KMS-11 (cell line): ENCODE measurements at regions not wholly inside any gene's neighbourhood (a gene's known extent, or its start where the extent isn't known, plus 50 kb on each side); places are given as distances from the start of the nearest gene placed in this dataset.

Source experiments
- H2AFZ ChIP-seq: fragments of 200-600 bp; sonication (generic); 2 replicates; pipeline ENCODE4 v1.6.1; 2016; ENCODE audit warnings: antibody characterized with exemption, mixed run types, low read depth
- H3K27ac ChIP-seq: fragments of 200-600 bp; sonication (generic); 2 replicates; pipeline ENCODE4 v1.6.1; 2016; ENCODE audit warnings: mild to moderate bottlenecking, mixed run types
- H3K27me3 ChIP-seq: fragments of 200-600 bp; sonication (generic); 2 replicates; pipeline ENCODE4 v1.6.1; 2017; ENCODE audit warnings: mild to moderate bottlenecking, low read depth, mixed run types, moderate library complexity; ENCODE audit not compliant: insufficient read depth
- H3K36me3 ChIP-seq: fragments of 200-600 bp; sonication (generic); 2 replicates; pipeline ENCODE4 v1.6.1; 2017; ENCODE audit warnings: mild to moderate bottlenecking, mixed run types; ENCODE audit not compliant: insufficient read depth
- H3K4me1 ChIP-seq: fragments of 200-600 bp; sonication (generic); 2 replicates; pipeline ENCODE4 v1.6.1; 2016; ENCODE audit warnings: mild to moderate bottlenecking, low read depth, mixed run types; ENCODE audit not compliant: poor library complexity, severe bottlenecking
- H3K4me2 ChIP-seq: fragments of 200-600 bp; sonication (generic); 2 replicates; pipeline ENCODE4 v1.7.0; 2016; ENCODE audit warnings: mild to moderate bottlenecking, mixed run types
- H3K4me3 ChIP-seq: fragments of 200-600 bp; sonication (generic); IDR thresholded peaks from 2 replicates; pipeline ENCODE4 v1.6.1; 2017; ENCODE audit warnings: low read depth, low read length, mixed read lengths; ENCODE audit not compliant: insufficient read depth
- H3K79me2 ChIP-seq: fragments of 200-600 bp; sonication (generic); 2 replicates; pipeline ENCODE4 v1.6.1; 2016; ENCODE audit warnings: low read depth, mixed run types; ENCODE audit not compliant: insufficient read depth
- H3K9ac ChIP-seq: fragments of 200-600 bp; sonication (generic); 2 replicates; pipeline ENCODE4 v1.6.1; 2016; ENCODE audit warnings: mild to moderate bottlenecking, mixed run types
- H4K20me1 ChIP-seq: fragments of 200-600 bp; sonication (generic); 2 replicates; pipeline ENCODE4 v1.6.1; 2016; ENCODE audit warnings: mild to moderate bottlenecking, mixed run types; ENCODE audit not compliant: insufficient read depth
- TF ChIP-seq, protein P1 (sequence below): fragments of 200-600 bp; sonication (generic); conservative IDR thresholded peaks from 2 replicates; pipeline ENCODE4 v1.6.1; 2017; ENCODE audit warnings: low read depth, mild to moderate bottlenecking, antibody characterized with exemption, low read length, moderate library complexity, mixed read lengths

DNA sequence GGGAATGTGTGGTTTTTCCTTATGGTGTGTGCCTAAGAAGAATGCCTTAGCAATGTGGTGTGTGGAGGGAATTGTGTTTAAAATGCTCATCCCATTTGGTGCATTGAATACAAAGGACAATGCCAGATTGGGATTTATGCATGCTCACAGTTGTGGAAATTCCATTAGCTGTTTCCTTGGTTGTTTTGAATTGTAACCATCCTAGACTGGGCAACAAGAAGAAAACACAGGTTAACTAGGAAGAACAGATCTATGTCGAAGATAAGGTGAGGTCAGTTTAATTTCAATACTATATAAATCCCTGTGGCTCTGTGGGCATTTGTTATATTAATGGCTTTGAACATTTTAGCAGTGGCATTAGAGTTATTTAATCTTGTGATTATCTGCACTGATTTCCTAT is 266.8 kb downstream of the MAT2B start:
- Histone ChIP-seq H3K27ac (no peak overlapping the region), H3K27me3 (no peaks in the 10 kb centered on the region), H3K4me2 (no peak overlapping the region), H3K4me3 (no peak overlapping the region), H3K9ac (no peak overlapping the region), H2AFZ (no peak overlapping the region), H3K79me2 (no peaks in the 10 kb centered on the region), H4K20me1 (no peaks in the 10 kb centered on the region), H3K36me3 (no peaks in the 10 kb centered on the region), H3K4me1 (no peaks in the 10 kb centered on the region)
- TF ChIP-seq, protein P1, sequence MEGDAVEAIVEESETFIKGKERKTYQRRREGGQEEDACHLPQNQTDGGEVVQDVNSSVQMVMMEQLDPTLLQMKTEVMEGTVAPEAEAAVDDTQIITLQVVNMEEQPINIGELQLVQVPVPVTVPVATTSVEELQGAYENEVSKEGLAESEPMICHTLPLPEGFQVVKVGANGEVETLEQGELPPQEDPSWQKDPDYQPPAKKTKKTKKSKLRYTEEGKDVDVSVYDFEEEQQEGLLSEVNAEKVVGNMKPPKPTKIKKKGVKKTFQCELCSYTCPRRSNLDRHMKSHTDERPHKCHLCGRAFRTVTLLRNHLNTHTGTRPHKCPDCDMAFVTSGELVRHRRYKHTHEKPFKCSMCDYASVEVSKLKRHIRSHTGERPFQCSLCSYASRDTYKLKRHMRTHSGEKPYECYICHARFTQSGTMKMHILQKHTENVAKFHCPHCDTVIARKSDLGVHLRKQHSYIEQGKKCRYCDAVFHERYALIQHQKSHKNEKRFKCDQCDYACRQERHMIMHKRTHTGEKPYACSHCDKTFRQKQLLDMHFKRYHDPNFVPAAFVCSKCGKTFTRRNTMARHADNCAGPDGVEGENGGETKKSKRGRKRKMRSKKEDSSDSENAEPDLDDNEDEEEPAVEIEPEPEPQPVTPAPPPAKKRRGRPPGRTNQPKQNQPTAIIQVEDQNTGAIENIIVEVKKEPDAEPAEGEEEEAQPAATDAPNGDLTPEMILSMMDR = no peak

DNA sequence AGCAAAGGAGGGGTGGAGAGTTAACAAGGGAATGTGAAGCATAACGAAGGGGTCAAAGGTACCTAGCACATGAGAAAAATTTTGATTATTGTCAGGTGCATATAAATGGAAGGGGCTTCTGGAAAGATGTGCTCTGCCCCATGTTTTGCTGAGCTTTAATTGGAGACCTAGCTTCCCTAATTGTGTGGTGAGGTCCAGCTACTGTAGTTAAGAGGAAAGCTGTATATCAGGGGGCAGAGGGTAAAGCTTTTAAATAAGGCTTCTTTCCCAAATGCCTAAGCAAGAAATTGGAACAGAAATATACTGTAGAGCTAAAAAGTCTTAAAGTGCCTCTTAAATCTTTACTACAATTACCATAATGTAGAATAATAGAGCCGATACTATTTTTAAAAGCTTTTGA is 267.2 kb downstream of the MAT2B start:
- TF ChIP-seq, protein P1 = no peak
- H3K4me3 ChIP-seq = no peak overlapping the region
- H3K79me2 ChIP-seq = no peaks in the 10 kb centered on the region
- H3K4me1 ChIP-seq = no peaks in the 10 kb centered on the region
- no peak overlapping the region for H2AFZ ChIP-seq
- no peak overlapping the region for H3K4me2 ChIP-seq
- no peak overlapping the region for H3K27ac ChIP-seq
- no peak overlapping the region for H3K9ac ChIP-seq
- H3K27me3 ChIP-seq = no peaks in the 10 kb centered on the region
- H3K36me3 ChIP-seq = no peaks in the 10 kb centered on the region
- H4K20me1 ChIP-seq = no peaks in the 10 kb centered on the region

DNA sequence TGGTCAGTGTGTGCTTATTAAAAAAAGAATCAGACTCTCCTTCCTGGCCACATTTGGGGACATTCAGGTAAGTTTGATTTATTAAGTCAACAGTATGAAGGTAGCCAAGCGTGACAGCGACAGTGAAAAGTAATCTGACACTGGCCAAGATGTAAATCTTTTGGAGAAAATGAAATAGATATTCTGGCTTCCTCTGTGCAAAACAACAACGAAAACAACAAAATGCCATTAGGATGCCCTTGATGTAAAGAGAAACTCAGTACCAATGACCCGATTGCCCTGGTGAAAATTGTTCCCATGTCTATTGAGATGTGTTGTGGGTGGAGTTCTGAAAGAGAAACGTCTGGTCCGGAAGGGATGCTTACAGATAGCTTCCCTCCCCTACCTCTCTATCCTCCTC is 267.8 kb downstream of the MAT2B start:
- TF ChIP-seq, protein P1 = no peak
- Histone ChIP-seq H3K4me1 (no peaks in the 10 kb centered on the region), H2AFZ (no peak overlapping the region), H3K36me3 (no peaks in the 10 kb centered on the region), H3K9ac (no peak overlapping the region), H3K79me2 (no peaks in the 10 kb centered on the region), H3K4me3 (no peak overlapping the region), H4K20me1 (no peaks in the 10 kb centered on the region), H3K4me2 (no peak overlapping the region), H3K27ac (no peak overlapping the region), H3K27me3 (no peaks in the 10 kb centered on the region)

DNA sequence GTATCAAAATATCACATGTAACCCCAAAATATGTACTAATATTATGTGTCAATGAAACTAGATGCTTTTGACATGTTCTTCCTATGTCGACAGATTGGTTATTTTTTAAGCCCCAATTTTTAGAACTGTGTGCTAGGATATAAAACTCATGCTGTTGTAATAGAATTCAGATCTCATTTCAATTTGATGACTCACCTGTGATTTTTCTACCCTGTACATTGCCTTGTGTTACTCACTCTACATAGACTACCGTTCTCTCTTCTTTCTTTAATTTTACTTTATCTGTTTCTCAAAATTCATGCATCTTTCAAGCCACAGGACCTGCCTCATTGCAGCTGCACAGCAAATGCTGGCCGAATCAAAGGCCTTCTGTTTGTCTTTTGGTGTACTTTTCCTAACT is 284.5 kb downstream of the MAT2B start:
- Histone ChIP-seq H3K27ac (no peak overlapping the region), H3K79me2 (no peaks in the 10 kb centered on the region), H3K4me1 (no peaks in the 10 kb centered on the region), H4K20me1 (no peaks in the 10 kb centered on the region), H3K27me3 (no peaks in the 10 kb centered on the region), H3K36me3 (no peaks in the 10 kb centered on the region), H3K4me2 (no peak overlapping the region), H3K4me3 (no peak overlapping the region), H2AFZ (no peak overlapping the region), H3K9ac (no peak overlapping the region)
- TF ChIP-seq, protein P1 = no peak

DNA sequence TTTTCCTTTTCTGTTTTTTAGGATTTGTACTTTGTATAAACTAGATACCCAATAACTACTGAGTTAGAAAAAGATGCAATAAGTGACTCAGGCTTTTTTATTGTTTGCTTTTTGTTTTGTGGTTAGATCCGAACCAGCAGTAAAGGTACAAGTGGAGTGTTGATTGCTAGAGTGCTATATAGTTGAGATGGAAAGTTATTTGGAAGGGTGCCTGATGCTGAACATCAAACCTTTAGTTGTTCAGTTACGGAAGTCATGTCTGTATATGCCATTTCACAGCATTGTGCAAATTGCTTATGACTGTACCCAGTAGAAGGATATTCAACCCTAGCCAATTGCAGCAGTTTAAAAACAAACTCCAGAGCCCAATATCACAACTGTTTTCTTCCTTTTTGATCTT is 285.1 kb downstream of the MAT2B start:
- Histone ChIP-seq H3K27ac (no peak overlapping the region), H2AFZ (no peak overlapping the region), H3K79me2 (no peaks in the 10 kb centered on the region), H3K9ac (no peak overlapping the region), H4K20me1 (no peaks in the 10 kb centered on the region), H3K4me3 (no peak overlapping the region), H3K27me3 (no peaks in the 10 kb centered on the region), H3K4me1 (no peaks in the 10 kb centered on the region), H3K36me3 (no peaks in the 10 kb centered on the region), H3K4me2 (no peak overlapping the region)
- TF ChIP-seq, protein P1 = no peak
